NCI-H1436 treated with DMSO at 0.1 percent for 48 hours (cell line): ENCODE measurements at regions not wholly inside any gene's neighbourhood (a gene's known extent, or its start where the extent isn't known, plus 50 kb on each side); places are given as distances from the start of the nearest gene placed in this dataset.

Experiments used
- DNase-seq: peaks from one replicate; lab custom pipeline; 2025; lab: John Stamatoyannopoulos, UW

DNA sequence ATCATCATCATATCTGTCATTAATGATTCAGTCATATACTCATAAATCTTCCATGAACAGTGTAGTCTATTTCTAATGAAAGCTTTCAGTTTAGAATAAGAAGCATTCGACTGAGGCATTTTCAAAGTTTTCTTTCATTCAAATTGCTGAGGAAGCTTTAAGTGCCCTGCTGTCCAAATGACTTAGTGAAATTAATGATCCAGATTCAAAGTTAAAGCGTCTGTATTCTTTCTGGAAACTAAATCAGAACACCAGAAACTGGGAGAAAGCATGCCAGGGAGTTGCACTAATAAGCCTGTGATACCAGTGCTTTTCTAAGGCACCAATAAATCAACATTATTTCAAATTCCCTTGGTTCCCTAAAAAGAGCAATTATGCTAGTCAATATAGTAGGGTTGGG lies 367.8 kb upstream of the ANO5 start:
- DNase-seq = no peak

DNA sequence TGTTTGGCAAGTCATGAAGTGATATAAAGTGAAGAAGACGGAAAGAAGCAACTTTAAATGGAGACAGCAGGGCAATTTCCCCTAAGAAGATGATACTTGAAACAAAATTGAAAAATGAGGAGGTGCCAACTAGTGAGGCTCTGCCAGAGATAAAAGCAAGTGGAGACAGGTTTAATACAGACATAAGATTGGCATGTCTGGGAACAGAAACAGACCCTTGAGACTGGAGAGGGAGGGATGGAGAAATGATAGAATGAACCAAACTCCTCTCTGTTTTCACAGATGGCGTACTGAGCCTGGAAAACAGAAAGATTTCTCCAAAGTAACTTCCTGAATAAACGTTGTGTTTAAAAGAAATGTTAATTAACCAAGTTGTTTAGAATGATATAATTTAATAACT lies 354.5 kb upstream of the ANO5 start:
- DNase-seq = no peak

- no peak for DNase-seq
Observed at GRCh38 chr11:21839796-21840195, 353.1 kb upstream of the ANO5 start.

DNA sequence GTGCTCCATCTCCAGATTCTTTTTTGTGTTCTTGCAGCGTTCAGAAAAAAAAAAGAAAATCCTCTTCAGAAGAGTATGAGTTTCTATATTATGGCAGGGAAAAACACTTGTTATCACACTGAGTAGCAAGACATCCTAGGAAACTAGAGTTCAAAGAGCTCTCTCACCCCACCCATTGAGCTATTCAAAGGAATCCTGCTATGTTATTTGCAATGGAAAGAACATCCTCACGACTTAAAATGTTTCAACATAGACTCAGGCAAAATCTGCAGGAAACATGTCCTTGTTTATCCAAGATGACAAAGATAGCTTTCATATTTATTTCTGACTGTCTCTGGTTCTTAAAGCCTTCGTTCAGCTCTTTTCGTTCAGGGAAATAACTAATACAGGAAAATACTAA lies 331.6 kb upstream of the ANO5 start:
- DNase-seq = no peak

- DNase-seq = no peak
Observed at GRCh38 chr11:21865541-21865940, 327.3 kb upstream of the ANO5 start.

DNA sequence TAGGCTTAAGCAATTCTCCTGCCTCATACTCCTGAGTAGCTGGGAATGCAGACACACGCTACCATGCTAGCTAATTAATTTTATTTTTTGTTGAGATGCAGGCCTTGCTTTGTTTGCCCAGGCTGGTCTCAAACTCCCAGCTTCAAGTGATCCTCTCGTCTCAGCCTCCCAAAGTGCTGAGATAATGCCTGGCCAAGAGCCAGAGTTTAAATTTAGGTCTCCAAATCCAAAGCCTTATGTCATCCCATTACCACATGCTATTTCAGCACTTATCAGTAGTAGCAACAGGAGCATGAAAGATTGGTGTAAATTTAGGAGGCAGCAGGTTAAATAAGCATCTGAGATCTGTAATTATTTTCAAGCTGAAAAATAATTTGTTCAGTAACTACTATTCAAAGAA lies 326.1 kb upstream of the ANO5 start:
- no peak for DNase-seq

DNA sequence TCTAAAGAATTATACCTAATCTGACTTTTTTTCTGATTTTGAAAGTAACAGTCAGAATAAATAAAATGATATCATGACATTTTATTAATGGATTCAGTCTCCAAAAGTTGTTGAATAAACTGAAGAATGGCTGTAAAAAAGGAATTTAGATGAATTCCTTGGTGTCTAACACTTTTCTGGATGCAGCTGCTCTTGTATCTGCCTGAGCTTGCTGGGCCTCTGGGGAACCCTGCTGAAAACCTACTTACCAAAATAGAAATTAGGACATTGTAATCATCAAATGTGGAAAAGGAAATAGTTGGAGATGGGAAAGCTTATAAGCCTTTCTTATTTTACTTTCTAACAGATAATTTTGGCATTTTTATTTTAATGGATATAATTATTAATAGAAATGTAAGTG lies 315.7 kb upstream of the ANO5 start:
- no peak for DNase-seq

DNA sequence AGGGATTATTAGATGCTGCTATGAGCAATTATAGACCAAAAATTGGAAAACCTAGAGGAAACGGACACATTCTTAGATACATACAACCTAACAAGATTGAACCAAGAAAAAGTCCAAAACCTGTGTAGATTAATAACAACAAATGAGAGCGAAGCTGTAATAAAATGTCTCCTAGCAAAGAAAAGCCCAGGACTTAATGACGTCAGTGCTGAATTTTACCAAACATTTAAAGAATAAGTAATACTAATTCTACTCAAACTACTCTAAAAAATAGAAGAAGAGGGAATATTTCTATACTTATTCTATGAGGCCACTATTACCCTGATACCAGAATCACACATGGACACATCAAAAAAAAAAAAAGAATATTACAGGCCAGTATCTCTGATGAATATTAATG lies 309.5 kb upstream of the ANO5 start:
- no peak for DNase-seq

- DNase-seq = no peak
Observed at GRCh38 chr11:21888814-21889213, 304.1 kb upstream of the ANO5 start.

GRCh38 chr11:21892736-21893564 lies 299.9 kb upstream of the ANO5 start:
- no peak for DNase-seq

DNA sequence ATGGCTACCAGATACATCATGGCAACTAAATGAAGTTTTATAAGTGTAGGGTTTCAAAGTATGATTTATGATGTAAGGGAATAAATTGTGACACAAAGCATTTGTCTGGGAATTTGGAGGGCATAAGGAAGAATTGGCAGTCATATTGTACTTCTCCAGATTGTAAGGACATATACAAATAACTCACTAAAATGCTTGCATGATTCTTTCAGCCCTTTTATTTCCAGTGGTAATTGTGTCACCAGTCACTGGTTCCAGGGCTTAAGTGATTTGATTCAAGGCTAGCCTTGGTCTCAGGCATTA lies 299.4 kb upstream of the ANO5 start:
- no peak for DNase-seq

GRCh38 chr11:21894492-21894891 lies 298.4 kb upstream of the ANO5 start:
- DNase-seq = no peak

DNA sequence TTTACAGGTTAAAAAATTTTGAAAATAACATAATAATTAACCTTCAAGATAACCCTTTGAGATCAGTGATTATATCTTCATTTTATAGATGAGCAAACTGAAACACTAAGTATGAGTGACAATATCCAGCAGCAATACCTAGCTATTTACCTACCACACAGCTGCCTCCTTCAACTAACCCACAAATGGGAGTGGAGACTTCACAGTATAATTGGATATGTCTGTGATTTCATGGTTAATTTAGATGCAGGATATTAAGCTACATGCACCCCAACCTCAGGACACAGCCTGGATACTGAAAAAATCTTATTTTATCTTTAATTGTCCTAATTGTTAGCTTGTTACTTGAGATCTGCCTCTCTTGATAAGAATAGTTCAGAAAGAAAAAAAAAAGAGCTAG lies 297.2 kb upstream of the ANO5 start:
- no peak for DNase-seq

DNA sequence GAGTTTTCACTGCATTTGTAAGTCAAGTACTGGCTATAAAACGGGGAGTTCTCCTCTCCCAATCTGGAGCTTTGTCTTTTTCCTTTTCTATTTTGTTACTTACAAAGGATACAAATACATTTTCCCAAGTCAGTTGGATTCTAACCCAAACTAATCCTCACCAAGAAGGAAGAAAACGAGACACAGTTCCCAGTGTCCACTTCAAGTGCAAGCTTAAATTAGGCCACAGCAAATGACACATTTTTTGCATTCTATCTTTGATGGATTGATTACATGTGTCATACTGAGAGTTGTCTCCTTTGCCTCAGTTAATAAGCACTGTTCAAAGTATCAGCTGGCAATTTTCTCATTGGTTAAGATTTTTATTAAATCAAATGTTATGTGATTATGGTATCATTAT lies 296.7 kb upstream of the ANO5 start:
- no peak for DNase-seq

DNA sequence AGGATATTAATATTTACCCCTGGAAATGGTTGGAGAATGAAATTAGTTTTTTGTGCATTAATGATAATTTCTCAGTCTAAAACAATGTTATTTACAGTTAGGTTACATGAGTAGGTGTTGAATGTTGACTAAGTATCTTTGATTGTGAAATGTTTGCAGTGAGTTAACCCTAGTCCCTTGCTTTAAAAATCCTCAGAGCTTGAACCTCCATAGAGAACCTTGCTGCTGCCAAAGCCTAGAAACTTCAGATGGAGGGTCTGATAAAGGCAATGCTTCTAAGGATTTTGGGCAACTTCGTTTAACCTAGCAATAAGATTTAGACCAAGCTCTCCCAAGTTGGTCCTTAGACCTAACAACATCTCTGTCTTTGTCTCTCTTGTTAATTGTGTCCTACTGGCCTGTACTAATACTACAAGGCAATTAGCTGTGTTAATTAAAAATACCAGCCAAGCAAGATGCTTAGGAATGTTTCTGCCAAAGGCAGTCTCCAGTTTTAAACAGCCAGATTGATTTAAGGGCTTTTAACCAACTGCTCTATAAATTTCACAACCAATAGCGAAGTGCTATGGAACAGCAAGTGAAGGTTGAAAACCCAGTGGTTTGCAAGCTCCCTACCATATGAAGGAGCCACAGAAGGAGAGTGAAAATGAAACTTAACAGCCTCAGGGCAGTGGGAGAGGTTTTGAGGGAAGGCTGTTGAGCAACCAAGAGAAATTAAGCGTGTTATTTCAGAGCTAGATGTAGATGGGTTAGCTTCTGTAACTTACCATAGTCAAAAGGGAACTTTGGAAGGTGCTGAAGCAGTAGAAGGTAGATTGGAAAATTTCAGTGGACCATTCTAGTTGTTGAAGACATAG lies 295.9 kb upstream of the ANO5 start:
- DNase-seq = no peak

DNA sequence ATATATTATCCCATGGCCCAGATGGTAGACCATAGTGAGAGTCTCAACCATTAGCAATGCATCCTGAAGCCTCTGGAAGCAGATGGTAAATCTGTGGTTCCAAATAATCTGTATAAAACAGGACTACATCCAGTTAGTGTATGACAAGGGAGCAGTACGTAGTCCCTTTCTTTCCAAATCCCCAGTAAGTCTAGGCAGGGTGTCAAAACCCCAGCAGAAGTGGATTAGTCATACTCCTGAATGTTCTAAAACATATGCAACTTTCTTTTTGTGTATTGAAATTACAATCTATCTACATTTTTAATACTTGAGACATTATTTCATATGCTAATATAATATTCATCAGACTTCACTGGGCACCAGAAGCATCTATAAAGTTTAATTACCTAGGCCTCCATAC lies 295.1 kb upstream of the ANO5 start:
- no peak for DNase-seq

DNA sequence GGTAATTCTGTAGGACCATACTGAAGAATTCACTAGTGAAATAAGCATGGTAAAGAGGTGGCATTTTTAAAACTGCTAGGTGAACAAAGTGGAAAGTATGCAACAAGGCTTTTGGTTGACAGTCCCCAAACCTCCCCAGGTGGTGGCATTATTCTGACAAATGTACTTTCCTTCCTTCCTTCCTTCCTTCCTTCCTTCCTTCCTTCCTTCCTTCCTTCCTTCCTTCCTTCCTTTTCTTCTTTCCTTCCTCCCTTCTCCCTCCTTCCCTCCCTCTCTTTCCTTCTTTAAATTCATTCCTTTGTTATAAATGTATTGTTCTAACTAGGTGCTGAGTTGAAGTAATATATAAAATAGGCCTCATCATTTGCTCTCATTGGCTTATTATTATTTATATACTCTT lies 284.7 kb upstream of the ANO5 start:
- no peak for DNase-seq

GRCh38 chr11:21909145-21909544 lies 283.7 kb upstream of the ANO5 start:
- no peak for DNase-seq

GRCh38 chr11:21911061-21911460 lies 281.8 kb upstream of the ANO5 start:
- no peak for DNase-seq

GRCh38 chr11:21912285-21912684 lies 280.6 kb upstream of the ANO5 start:
- DNase-seq = no peak

- no peak for DNase-seq
Observed at GRCh38 chr11:21921151-21921550, 271.7 kb upstream of the ANO5 start.

GRCh38 chr11:21924262-21924661 lies 268.6 kb upstream of the ANO5 start:
- no peak for DNase-seq

GRCh38 chr11:21927628-21928027 lies 265.3 kb upstream of the ANO5 start:
- DNase-seq = no peak

DNA sequence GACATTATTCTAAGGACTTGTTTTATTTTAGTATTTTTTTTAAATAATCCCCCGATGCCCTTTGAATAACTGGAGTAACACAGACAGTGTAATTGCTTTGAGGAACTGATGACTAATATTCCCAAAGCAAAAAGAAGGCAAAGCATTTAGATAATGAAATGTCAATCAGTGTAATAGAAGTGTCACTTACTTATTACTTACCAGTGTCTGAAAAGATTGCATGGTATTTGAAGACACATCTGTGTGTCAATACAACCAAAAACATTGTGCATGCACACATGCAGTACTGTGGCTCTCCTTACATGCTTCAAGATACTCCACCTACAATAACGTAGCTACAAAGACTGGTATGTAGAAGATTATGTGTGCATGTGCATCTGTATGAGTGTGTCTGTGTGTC lies 264.0 kb upstream of the ANO5 start:
- DNase-seq = no peak
